ENCODE measurements at regions not wholly inside any gene's neighbourhood (a gene's known extent, or its start where the extent isn't known, plus 50 kb on each side); places are given as distances from the start of the nearest gene placed in this dataset.

DNA sequence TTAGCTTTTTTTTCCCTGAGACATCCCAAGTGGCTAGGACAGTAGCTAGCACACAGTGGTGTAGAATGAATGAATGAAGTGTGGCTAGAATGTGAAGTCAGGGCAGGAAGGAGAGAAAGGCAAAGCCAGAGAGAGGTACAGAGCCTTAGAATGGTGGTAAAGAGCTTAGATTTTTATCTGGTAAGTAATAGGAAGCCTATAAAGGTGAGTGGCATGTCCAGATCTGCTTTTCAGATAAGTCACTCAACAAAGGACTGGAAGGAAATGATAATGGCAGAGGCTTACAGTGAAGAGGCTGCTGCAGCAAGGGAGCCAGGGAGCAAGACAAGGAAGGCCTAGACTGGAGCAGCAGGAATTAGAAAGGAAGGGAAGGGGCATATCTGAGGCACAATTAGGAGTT, 96.0 kb upstream of the PRDM1 start:
- DNase-seq: no peak

DNA sequence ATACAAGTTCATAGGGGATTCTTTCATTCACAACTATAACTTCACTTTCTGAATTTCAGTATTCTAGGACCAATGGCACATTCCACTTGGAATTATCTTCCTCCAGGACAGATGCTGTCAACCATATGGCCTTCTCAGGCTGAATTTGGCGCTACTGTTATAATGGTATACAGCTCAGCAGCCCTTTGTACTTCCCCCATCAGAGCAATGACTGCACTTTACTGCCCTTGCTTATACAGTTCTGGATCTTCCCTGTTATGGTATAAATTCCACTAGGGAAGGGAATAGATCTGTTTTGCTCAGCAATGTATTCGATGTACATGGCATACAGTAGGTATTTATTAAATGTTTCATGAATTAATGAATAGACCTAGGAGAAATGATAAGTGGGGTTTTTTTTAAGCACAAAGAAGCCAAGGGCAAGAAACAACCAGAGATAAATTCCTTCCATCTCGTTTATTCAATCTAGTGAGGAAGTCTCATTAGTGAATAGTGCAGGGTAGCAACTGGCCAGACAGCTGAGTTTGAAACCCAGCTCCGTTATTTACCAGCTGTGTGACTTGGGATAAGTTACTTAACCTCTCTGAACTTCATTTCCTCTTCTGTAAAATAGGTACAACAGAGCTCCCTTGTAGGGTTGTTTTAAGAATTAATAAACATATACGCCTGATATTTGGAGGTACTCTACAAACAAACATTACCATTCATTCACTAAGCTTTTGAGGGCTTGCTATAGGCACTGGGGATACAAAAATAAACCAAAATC, 97.1 kb upstream of the PRDM1 start:
- no peak for DNase-seq

DNA sequence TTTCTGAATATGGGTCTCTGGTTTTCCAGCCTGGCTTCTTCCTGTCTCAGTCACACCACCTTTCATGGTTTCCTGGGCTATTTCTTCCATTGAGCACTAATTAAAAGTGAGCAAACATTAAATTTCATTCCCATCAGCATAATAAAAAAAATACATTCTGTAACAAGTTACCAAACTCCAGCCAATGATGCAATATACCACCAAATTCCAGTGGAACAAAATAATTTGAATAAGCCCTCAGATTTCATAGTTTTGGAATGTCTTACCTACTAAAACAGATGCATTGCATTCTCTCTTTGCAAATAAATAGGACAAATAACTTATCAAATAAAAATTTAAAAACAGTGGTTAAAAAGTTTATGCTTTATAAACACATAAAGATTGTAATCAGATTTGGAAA, 97.8 kb upstream of the PRDM1 start:
- DNase-seq: no peak

DNA sequence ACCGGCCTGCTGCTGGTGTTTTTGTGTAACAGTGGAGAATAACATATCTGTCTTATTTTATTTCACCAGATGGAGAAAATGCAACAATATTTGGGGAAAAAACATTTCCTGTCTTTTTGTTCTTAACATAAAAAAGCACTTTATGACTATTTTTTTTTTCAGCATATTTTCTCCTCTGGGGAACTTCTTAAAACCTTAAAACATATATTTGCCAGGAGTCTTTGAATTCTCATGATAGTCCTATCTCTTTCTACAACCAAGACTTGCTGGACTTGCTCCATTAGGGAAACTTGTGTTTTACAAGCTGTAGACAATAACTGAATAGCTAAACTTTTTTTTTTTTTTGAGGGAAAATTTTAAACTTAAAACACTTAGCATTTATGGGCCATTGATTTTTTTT, 98.6 kb upstream of the PRDM1 start:
- no peak for DNase-seq

DNA sequence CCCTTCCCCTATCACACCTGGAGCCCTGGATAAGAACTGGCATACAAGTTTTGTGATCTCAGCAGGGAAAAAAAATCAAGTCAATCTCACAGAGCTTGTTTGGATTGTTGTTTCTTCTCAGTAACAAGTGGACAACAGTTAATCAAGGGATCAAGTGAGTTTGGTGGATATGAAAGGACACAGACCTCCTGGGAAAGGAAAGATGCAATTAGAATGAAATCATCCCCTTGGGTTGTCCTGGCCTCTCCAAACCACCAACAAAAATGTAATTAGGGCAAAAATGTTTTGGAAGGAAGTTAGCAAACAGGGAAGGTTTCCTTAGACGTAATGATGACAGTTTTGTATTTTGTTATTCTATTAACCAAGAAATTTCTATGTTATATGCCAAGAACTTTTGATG, 99.1 kb upstream of the PRDM1 start:
- DNase-seq: no peak

DNA sequence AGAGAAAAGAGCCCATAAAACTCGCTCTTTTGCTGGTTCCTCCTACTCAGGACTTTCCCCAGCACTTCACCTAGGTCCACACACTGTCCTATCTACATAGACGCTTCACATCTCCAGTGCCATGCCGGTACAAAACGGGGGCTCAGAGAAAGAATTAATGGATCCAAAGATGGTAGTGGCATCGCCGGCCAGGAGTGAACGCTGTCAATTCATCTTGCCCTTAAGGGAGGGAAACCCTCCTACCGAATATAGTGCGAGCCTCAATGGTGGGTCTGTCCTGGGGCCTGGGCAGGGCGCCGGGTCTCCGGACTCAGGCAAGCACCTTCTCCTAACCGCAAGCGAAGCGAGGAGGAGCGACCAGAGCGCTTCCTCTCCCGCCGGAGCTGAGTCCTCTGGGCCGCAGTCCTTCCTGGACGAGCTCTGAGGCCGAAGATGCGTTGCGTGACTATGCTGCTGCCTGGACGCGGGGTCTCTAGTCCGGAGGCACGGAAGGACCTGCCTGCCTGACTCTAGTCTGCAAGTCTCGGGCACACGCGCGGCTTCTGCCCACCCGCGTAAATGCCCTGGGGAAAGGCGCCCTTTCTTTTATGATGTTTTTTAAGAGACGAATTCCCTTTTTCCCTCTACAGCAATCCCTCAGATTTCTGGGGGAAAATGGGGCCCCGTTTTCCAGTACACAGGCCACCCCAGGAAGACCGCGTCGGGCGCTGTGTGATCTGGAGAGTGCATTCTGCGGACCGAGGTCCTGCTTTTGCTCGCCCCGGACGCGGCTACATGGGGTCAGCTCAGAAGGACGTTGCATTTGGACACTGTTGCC, 100.1 kb upstream of the PRDM1 start:
- no peak for DNase-seq

DNA sequence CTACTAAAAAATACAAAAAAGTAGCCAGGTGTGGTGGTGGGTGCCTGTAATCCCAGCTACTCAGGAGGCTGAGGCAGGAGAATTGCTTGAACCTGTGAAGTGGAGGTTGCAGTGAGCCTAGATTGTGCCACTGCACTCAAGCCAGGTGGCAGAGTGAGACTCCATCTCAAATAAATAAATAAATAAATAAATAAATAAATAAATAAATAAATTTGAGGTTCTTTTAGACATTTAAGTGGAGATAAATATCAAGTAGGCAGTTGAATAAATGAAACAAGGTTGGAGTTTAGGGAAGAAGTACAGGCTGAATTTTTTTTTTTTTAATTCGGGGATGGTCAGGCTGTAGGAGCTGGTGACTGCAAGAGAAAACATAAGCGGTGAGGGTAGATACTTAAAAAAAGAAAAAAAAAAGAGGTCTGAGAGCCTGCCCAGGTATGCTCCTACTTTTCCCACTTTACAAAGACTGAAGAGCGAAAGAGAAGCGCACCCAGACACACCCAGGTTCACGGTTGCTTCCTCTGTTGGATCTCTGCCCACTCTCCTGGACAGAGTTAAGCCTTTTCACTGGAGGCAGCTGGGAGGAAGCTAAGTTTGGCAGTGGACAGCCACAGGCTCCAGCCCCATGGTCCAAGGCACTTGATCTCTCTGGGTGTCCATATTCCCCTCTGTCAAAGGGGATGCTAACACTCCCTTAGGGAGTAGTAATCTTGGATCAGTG, 100.9 kb upstream of the PRDM1 start:
- DNase-seq: no peak

DNA sequence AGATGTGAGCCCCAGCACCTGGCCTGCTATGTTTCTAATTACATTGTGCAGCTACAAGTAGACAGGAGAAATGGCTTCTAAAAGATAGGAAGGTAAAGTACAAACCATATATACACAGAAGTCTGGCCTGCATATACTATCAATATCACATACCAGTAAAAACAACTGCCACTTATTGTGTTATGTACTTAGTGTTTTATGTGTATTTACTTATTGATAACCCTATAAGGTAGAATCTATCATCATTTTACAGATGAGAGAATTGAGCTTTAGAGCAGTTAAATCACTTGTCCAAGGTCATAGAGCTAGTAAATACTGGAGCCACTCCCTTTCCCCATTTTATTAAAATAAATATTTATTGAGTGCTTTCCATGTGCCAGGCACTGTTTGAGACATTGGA, 102.4 kb upstream of the PRDM1 start:
- DNase-seq: no peak

DNA sequence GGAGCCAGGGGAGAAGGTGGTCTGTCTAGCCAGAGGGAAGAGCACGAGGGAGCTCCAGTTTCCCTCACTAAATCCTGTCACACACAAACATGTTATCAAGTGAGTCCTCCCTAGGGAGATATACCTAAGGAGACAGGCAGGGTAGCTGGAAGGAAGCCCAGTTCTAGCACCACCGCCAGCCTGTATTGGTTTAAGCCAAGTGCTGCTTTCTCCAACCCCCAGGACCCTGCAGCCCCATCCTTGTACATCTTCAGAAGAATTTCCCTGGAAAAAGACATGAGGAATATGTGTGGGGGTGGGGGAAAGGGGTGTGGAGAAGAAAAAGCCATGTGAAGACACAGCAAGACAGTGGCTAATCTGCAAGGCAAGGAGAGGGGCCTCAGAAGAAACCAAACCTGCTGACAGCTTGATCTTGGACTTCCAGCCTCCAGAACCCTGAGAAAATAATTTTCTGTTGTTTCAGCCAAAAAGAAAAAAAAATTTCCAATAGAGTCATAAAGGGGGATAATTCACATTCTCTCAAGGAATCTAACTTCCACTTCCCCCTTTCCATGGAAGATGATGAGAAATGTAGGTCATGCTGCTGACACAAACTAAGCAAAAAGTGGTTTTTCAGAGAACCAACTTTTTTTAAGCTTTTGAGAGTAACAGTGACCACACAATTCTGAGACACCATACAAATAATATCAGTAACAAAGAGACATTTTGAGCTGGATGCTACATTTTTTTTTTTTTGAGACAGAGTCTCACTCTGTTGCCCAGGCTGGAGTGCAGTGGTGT, 103.2 kb upstream of the PRDM1 start:
- no peak for DNase-seq

DNA sequence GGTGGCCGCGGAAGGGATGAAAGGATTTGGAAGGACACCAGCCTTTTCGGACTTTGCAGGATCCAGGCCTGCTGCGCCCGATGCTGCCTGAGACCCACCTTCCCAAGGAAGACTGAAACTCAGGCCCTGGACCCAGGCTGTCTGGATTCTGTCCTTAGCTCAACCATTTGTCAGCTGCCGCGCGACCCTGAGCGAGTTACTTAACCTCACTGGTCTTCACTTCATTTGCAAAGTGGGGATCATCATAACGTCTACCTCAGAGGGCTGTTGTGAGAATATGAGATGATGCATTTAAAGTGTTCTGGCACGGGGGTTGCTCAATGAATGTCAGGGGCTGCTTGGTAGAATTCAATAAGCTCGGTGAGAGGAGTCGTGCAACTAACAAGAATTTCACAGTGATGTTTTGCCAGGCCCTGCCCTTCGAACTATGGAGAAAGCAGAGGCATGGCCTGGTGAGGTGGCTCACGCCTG, 104.2 kb upstream of the PRDM1 start:
- DNase-seq: no peak

DNA sequence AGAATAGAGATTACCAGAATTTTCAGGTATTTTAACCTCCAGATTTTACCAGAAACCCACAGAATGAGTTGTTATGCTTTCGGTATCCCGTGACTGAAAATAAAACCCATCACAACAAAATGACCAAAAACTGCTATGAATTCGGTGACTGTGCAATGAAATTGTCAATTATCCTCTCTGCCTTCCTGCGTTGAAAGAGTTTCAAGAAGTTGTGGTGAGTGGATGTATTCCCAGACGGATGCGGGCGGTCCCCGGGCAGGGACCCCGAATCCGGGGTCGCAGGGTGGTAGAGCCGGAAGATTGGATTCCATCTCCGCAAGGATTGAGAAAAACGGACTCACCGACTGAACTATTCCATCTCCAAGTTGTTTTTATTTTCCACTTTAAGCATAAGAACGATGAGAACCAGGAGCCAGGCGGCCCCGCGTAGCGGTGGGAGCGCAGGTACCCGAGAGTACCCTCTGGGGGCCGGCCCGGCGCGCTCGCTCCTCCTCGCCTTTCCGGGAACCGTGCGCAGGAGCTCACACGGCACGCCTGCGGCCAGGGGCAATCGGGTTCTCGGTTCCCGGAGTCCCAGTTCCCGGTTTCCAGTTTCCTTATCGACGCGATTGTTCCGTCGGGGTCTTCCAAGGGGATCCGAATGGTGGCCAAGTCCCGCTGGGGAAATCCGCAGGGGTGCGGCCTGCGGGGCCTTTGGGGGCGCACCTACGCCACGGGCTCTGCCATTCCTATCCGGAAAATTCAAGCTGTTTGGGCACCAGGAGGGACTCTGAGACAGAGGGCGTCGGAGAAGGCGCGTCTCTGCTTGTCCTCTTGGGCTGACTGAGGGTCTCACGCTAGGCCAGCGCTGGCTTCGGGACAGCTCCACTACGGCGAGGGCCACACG, 104.9 kb upstream of the PRDM1 start:
- peak; percentile 65 for DNase-seq

DNA sequence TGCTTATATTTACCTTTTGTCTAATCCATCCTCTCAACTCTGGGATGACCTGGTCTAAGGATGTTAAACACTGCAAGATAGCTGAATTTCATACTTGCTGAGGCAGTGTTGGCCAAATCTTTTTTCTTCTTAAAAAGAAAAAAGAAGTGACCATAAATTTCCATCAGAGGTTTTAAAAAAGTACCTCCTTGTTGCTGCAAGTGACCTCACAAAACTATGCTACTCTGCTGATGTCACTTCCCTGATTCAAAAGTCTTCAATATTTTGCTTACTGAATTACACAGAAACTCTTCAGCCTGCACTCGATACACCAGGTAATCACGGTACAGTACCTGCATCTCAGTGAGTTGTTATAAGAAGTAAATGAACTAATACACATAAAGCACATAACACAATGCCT, 107.2 kb upstream of the PRDM1 start:
- DNase-seq: no peak

DNA sequence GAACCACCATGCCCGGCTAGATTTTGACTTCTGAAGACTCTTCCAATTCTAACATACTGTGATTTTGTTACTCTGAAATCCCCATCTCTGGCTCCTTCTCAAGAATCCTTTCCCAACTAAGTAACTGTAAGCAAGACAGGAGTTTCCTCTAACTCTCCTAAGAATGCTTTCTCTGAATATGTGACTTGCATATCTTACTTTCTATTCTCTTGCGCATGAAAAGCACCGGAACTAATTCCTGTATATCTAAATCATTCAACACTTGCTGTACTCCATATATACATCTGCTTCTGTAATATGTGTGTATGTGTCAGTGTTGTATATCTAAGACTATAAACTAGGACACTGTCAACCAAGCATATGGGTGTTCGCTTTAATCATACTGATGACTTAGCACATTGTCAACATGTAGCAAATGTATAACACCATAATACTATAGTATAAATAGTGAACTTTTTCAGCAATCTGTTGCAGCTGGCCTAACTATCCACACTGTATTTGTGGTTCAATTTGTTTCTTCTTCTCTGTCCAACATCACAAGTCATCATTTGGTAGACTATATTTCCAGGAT, 108.1 kb upstream of the PRDM1 start:
- no peak for DNase-seq

DNA sequence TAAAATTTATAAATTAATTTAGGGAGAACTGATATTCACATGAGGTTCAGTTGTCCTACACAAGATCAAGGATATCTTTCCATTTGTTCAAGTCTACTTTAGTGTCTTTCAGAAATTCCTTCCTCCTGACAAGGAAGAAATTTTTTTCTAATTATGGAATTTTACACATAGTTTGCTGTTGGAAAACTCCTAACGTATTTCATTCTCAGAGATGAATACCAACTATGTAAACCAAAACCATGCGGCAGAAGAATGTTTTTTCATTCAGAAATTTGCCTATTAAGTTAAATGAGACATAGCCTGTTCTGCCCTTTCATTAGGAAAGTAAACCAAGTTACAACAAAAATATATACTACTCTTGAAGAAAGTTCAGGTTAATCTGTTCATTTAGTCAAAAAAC, 111.2 kb upstream of the PRDM1 start:
- no peak for DNase-seq

DNA sequence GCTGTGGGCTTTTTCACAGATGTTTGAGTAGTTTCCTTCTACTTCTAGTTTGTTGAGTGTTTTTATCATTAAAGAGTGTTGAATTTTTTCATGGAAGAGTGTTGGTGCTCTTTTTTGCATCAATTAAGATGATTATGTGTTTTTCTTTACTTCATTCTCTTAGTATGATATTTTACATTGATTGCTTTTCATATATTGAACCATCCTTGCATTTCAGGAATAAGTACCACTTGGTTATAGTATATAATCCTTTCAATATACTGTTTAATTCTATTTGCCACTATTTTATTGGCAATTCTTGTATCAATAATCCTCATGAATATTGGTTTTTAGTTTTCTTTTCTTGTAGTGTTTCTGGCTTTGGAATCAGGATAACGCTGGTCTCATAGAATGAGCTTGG, 113.7 kb upstream of the PRDM1 start:
- no peak for DNase-seq

DNA sequence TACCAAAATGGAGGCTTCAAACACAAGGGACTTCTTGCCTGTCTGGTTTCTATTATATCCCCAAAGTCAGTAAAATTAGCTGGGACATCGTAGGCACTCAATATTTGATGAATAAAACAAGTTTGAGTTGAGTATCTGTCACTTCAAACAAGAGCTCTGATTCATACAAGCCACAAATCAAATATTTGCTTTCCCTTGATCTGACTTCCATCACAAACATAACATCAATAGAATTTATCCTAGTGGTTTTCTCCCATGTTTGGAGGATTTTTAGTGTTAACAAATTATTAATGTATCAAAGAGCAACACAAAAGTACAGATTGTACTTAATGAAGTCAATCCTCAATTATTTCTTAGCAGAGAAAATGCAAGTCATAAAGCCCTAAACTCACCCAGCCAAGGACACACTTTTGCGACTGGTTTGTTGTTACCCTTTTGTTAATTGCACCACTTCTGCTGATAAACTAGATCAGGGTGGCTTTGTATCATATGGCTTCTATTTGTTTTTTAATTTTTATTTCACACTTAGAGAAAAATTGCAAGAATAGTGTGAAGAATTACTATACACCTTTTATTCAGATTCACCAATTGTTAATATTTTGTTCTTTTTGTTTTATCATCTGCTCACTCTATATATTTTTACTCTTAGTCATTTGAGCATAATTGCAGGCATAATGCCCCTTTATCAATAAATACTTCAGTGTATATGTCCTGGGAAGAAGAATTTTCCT, 117.4 kb upstream of the PRDM1 start:
- no peak for DNase-seq

DNA sequence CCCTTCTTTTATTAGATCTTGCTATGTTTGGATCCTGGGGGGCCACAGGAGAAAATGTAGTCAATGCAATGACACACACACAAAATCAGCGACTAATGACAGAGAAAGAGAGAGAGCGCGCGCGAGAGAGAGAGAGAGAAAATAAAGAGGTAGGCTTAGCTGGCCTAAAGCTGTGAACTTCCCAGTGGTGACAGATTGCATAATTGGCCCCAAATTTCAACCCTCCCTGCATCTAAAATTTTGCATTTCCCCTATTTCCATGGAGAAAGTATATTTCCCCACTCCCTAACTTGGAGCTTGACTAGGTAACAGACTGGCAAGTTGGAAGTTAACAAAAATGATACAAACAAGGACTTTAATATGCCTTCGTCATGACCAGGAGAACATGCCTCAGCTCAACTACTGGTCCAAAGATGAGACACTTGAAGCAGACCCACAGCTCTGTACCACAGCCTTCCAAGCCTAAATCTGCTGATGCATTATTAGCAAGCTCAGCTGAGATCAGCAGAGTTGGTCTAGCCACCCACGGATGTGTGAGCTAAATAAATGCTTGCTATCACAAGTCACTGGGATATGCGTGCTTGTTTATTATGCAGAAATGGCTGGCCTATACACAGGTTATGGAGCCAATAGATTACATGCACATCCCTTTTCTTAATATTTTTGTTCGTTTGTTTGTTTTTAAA, 118.1 kb upstream of the PRDM1 start:
- no peak for DNase-seq

DNA sequence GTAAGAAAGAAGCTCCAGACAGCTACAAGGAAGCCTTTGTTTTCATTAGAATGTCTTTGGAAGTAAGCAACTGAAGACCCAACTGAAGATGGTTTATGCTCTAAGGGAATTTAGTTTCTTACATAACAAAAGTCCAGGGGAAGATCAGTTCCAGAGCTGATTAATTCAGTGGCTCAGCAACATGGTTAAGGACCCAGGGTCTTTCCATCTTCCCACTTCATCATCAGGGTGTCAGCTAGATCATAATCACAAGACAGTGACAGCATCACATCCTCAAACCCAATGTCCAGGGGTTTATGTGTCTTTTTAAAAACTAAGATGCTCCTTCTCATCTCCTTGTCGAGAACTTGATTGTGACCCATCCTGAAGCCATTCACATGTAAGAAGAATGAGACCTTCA, 119.7 kb upstream of the PRDM1 start:
- no peak for DNase-seq

DNA sequence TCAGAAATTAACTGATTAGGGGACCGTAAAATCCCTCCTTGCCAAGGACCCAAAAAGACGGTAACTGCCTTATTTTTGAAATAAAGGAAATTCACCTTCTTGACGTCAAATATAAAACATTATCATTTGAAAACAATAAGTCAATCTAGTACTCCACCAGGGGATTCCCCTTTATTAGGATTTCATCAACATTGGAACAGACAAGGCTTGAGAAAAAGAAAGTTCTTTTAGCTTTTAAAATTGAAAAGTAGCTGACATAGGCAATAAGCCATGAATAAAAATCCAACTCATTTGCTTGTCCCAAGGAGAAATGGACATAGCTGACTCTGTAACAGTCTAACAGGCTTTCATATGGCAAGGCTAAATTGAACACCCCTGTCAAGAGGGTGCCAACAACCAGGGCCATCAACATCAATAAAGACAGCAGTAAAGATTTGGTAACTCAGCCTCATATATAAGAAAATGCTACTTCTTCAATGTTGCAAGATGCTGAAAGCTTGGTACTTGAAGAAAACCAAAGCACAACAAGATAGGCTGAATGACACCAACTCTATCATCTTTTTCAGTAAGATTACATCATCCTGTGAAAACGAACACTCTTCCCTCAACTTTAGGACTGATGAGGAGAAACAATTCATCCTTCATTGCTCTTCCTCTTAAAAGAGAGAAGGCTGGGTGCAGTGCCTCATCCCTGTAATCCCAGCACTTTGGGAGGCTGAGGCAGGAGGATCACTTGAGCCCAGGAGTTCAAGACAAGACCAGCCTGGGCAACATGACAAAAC, 121.0 kb upstream of the PRDM1 start:
- DNase-seq: no peak

Measured in activated CD4-positive, CD25-positive, alpha-beta regulatory T cell treated with anti-CD3 and anti-CD28 coated beads, Interleukin-2, amount 50 U/mL, for 72 hours (primary cell).